MM.1S (cell line): ENCODE measurements at regions not wholly inside any gene's neighbourhood (a gene's known extent, or its start where the extent isn't known, plus 50 kb on each side); places are given as distances from the start of the nearest gene placed in this dataset.

Experiments
- DNase-seq: peaks from one replicate; pipeline ENCODE4 v3.0.0-alpha.2; 2015
- H2AFZ ChIP-seq: fragments of 300-600 bp; sonication (generic); 2 replicates; pipeline ENCODE4 v1.6.0; 2016; ENCODE audit warnings: antibody characterized with exemption, low read length
- H3F3A ChIP-seq: fragments of 300-600 bp; sonication (generic); 2 replicates; pipeline ENCODE4 v1.6.1; 2016; ENCODE audit warnings: mild to moderate bottlenecking, antibody characterized with exemption, low read length, moderate library complexity, mixed read lengths; ENCODE audit not compliant: insufficient read depth
- H3K27ac ChIP-seq: fragments of 300-600 bp; sonication (generic); 2 replicates; pipeline ENCODE4 v1.5.1; 2016; ENCODE audit warnings: mild to moderate bottlenecking, low read length
- H3K27me3 ChIP-seq: fragments of 300-600 bp; sonication (generic); replicated peaks from 2 replicates; pipeline ENCODE4 v1.6.0; 2016; ENCODE audit warnings: low read length; ENCODE audit not compliant: insufficient read depth
- H3K36me3 ChIP-seq: fragments of 300-600 bp; sonication (generic); replicated peaks from 2 replicates; pipeline ENCODE4 v1.6.1; 2016; ENCODE audit warnings: mild to moderate bottlenecking, low read length, mixed read lengths; ENCODE audit not compliant: insufficient read depth
- H3K4me1 ChIP-seq: fragments of 300-600 bp; sonication (generic); 2 replicates; pipeline ENCODE4 v1.6.1; 2016; ENCODE audit warnings: low read length, mixed read lengths
- H3K4me2 ChIP-seq: fragments of 300-600 bp; sonication (generic); 2 replicates; pipeline ENCODE4 v1.6.0; 2016; ENCODE audit warnings: low read depth, low read length
- H3K4me3 ChIP-seq: fragments of 300-600 bp; sonication (generic); 2 replicates; pipeline ENCODE4 v1.5.1; 2016; ENCODE audit warnings: low read length, mixed read lengths
- H3K79me2 ChIP-seq: fragments of 300-600 bp; sonication (generic); 2 replicates; pipeline ENCODE4 v1.6.1; 2016; ENCODE audit warnings: mixed run types, low read length, mixed read lengths
- H3K9ac ChIP-seq: fragments of 300-600 bp; sonication (generic); 2 replicates; pipeline ENCODE4 v1.6.1; 2016; ENCODE audit warnings: low read length, mixed read lengths
- H3K9me2 ChIP-seq: fragments of 300-600 bp; sonication (generic); replicated peaks from 2 replicates; pipeline ENCODE4 v1.6.1; 2016; ENCODE audit warnings: mild to moderate bottlenecking, low read length, mixed read lengths; ENCODE audit not compliant: insufficient read depth
- H3K9me3 ChIP-seq: fragments of 300-600 bp; sonication (generic); replicated peaks from 2 replicates; pipeline ENCODE4 v1.6.1; 2016; ENCODE audit warnings: mild to moderate bottlenecking, low read length, mixed read lengths; ENCODE audit not compliant: insufficient read depth
- H4K20me1 ChIP-seq: fragments of 300-600 bp; sonication (generic); 2 replicates; pipeline ENCODE4 v1.6.1; 2016; ENCODE audit warnings: mild to moderate bottlenecking, low read length, moderate library complexity, mixed read lengths; ENCODE audit not compliant: insufficient read depth
- CTCF ChIP-seq: fragments of 300-600 bp; sonication (generic); IDR thresholded peaks from 2 replicates; pipeline ENCODE4 v1.5.1; 2016; ENCODE audit warnings: antibody characterized with exemption, low read length, mixed read lengths
- EZH2 ChIP-seq: fragments of 300-600 bp; sonication (generic); optimal IDR thresholded peaks from 2 replicates; pipeline ENCODE3; 2017; ENCODE audit warnings: low read depth, mild to moderate bottlenecking, antibody characterized with exemption, low read length, mixed read lengths
- EZH2phosphoT487 ChIP-seq: fragments of 300-600 bp; sonication (generic); IDR thresholded peaks from 2 replicates; pipeline ENCODE4 v1.6.1; 2018; ENCODE audit warnings: antibody characterized with exemption, low read length

DNA sequence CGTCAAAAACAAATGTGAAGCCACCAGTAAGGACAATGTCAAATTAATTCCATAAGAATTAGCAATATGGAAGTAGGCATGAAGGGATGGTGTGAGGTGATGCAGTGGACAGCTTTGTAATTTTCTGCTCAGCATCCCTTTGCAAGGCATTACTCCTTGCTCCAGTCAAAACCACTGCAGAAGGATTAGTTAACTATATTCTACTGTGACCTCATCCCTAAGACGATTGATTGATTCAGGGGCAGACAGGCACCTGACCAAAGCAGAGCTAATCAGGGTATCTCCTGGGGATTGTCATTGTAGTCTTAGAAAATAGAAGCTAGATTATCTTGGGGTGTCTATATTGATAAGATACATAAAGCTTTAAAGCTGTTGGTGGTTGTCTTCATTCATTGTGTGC lies 98.7 kb downstream of the NMUR2 start:
- Histone ChIP-seq H3K9me3 (no peaks in the 10 kb centered on the region), H3K9ac (no peak overlapping the region), H3K4me2 (no peak overlapping the region), H3K36me3 (no peaks in the 10 kb centered on the region), H3K9me2 (no peaks in the 10 kb centered on the region), H3K27ac (no peak overlapping the region), H3K4me3 (no peak overlapping the region), H4K20me1 (no peaks in the 10 kb centered on the region), H3K27me3 (no peaks in the 10 kb centered on the region), H3K79me2 (no peaks in the 10 kb centered on the region), H3K4me1 (peaks cover 7% of the 10 kb centered on the region), H2AFZ (no peak overlapping the region), H3F3A (no peaks in the 10 kb centered on the region)
- no peak for TF ChIP-seq EZH2
- no peak for DNase-seq

GRCh38 chr5:152305525-152305924 lies 99.6 kb downstream of the NMUR2 start:
- Histone ChIP-seq H3K27me3 (no peaks in the 10 kb centered on the region), H3K36me3 (no peaks in the 10 kb centered on the region), H3K4me1 (peaks cover 6% of the 10 kb centered on the region), H3K79me2 (no peaks in the 10 kb centered on the region), H3K27ac (no peak overlapping the region), H3K9me2 (no peaks in the 10 kb centered on the region), H2AFZ (no peak overlapping the region), H3K9ac (no peak overlapping the region), H3K9me3 (no peaks in the 10 kb centered on the region), H4K20me1 (no peaks in the 10 kb centered on the region), H3F3A (no peaks in the 10 kb centered on the region), H3K4me3 (no peak overlapping the region), H3K4me2 (no peak overlapping the region)
- no peak for DNase-seq
- TF ChIP-seq EZH2 (no peak), EZH2phosphoT487 (no peak), CTCF (no peak)

- no peak for DNase-seq
- no peak overlapping the region for H3K4me2 ChIP-seq
- no peaks in the 10 kb centered on the region for H3K4me1 ChIP-seq
- H4K20me1 ChIP-seq = no peaks in the 10 kb centered on the region
- no peak overlapping the region for H3K4me3 ChIP-seq
- no peak overlapping the region for H2AFZ ChIP-seq
- no peaks in the 10 kb centered on the region for H3K9me2 ChIP-seq
- H3K9me3 ChIP-seq = no peaks in the 10 kb centered on the region
- H3K36me3 ChIP-seq = no peaks in the 10 kb centered on the region
- H3F3A ChIP-seq = no peaks in the 10 kb centered on the region
- H3K9ac ChIP-seq = no peak overlapping the region
- H3K27me3 ChIP-seq = no peaks in the 10 kb centered on the region
- H3K27ac ChIP-seq = no peak overlapping the region
- no peaks in the 10 kb centered on the region for H3K79me2 ChIP-seq
- no peak for TF ChIP-seq CTCF
- TF ChIP-seq EZH2 = no peak
- TF ChIP-seq EZH2phosphoT487 = no peak
Observed at GRCh38 chr5:152303841-152304240, 101.2 kb downstream of the NMUR2 start.

- H3K9ac ChIP-seq = no peak overlapping the region
- H3K36me3 ChIP-seq = no peaks in the 10 kb centered on the region
- H3K79me2 ChIP-seq = no peaks in the 10 kb centered on the region
- H3K4me2 ChIP-seq = no peak overlapping the region
- no peak for DNase-seq
- H3K9me2 ChIP-seq = no peaks in the 10 kb centered on the region
- H3K27ac ChIP-seq = no peak overlapping the region
- H3F3A ChIP-seq = no peaks in the 10 kb centered on the region
- no peak overlapping the region for H3K4me3 ChIP-seq
- H3K4me1 ChIP-seq = no peaks in the 10 kb centered on the region
- H4K20me1 ChIP-seq = no peaks in the 10 kb centered on the region
- no peaks in the 10 kb centered on the region for H3K27me3 ChIP-seq
- H2AFZ ChIP-seq = no peak overlapping the region
- TF ChIP-seq EZH2 (no peak), CTCF (no peak), EZH2phosphoT487 (no peak)
- H3K9me3 ChIP-seq = no peaks in the 10 kb centered on the region
Observed at GRCh38 chr5:152297866-152298265, 107.2 kb downstream of the NMUR2 start.
